ENCODE measurements at regions not wholly inside any gene's neighbourhood (a gene's known extent, or its start where the extent isn't known, plus 50 kb on each side); places are given as distances from the start of the nearest gene placed in this dataset.

- peaks cover 3% of the 10 kb centered on the region for H3K4me1 Mint-ChIP-seq
- Histone ChIP-seq H3K4me1 (ENCODE audit: control insufficient read depth, insufficient read depth, low read length) (no peaks in the 10 kb centered on the region), H3K36me3 (ENCODE audit: control insufficient read depth, insufficient read depth, low read length) (no peaks in the 10 kb centered on the region), H3K27me3 (ENCODE audit: control insufficient read depth, insufficient read depth, low read length, poor library complexity, severe bottlenecking) (no peaks in the 10 kb centered on the region), H3K9ac (ENCODE audit: extremely low read depth, low read length, poor library complexity, severe bottlenecking) (no peak overlapping the region), H3K9me3 (ENCODE audit: control insufficient read depth, low read length) (no peaks in the 10 kb centered on the region), H3K27ac (ENCODE audit: low read depth, low read length) (no peak overlapping the region), H3K4me3 (ENCODE audit: low read length) (no peak overlapping the region)
- H3K9me3 Mint-ChIP-seq = no peaks in the 10 kb centered on the region
- no peak overlapping the region for H3K4me3 Mint-ChIP-seq
- 73 to 84% methylated on average over 2 of the region's 2 CpGs for WGBS, 2 experiments (ENCODE audit: insufficient coverage in 1 of 2, insufficient read length in 1 of 2)
- no peak overlapping the region for H3K27ac Mint-ChIP-seq
- H3K36me3 Mint-ChIP-seq (ENCODE audit: low read depth) = no peaks in the 10 kb centered on the region
- no peak for TF ChIP-seq CTCF (conservative IDR thresholded peaks at IDR 0.05)
- H3K27me3 Mint-ChIP-seq (ENCODE audit: insufficient read depth) = no peaks in the 10 kb centered on the region
- DNase-seq = no peak
Measured at GRCh38 chr4:13701937-13702446, 74.5 kb upstream of the BOD1L1 start.

DNA sequence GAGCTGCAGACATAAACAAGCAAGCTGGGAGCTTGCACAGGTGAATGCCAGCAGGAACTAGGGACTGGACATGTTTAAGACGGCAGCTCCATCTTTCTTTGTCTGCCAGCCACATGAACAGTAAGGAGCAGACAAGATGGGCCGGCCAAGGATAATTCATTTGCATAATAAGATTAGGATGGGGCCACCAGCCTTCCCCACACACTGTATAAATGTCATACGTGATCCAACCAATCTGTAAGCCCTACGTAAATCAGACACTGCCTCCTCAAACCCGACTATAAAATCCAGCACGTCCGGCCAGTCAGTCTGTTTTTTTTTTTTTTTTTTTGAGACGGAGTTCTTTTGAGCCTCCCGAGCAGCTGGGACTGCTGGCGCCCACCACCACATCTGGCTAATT, 75.6 kb upstream of the BOD1L1 start:
- no peak for DNase-seq
- no peaks in the 10 kb centered on the region for H3K27me3 ChIP-seq (ENCODE audit: control insufficient read depth, insufficient read depth, low read length, poor library complexity, severe bottlenecking)
- WGBS, 2 experiments (ENCODE audit: insufficient coverage in 1 of 2, insufficient read length in 1 of 2) = 95% methylated on average over 9 of the region's 10 CpGs; no CpG with 5 or more reads in 1 of the 2 experiments
- Mint-ChIP-seq H3K36me3 (ENCODE audit: low read depth) (no peaks in the 10 kb centered on the region), H3K4me3 (no peak overlapping the region), H3K9me3 (no peaks in the 10 kb centered on the region), H3K4me1 (peaks cover 3% of the 10 kb centered on the region), H3K27me3 (ENCODE audit: insufficient read depth) (no peaks in the 10 kb centered on the region), H3K27ac (no peak overlapping the region)
- H3K4me3 ChIP-seq (ENCODE audit: low read length) = no peak overlapping the region
- H3K27ac ChIP-seq (ENCODE audit: low read depth, low read length) = no peak overlapping the region
- no peaks in the 10 kb centered on the region for H3K36me3 ChIP-seq (ENCODE audit: control insufficient read depth, insufficient read depth, low read length)
- no peaks in the 10 kb centered on the region for H3K9me3 ChIP-seq (ENCODE audit: control insufficient read depth, low read length)
- H3K4me1 ChIP-seq (ENCODE audit: control insufficient read depth, insufficient read depth, low read length) = no peaks in the 10 kb centered on the region
- H3K9ac ChIP-seq (ENCODE audit: extremely low read depth, low read length, poor library complexity, severe bottlenecking) = no peak overlapping the region
- no peak for TF ChIP-seq CTCF (conservative IDR thresholded peaks at IDR 0.05)

- no peak for TF ChIP-seq CTCF (conservative IDR thresholded peaks at IDR 0.05)
- peaks cover 3% of the 10 kb centered on the region for H3K4me1 Mint-ChIP-seq
- Histone ChIP-seq H3K4me1 (ENCODE audit: control insufficient read depth, insufficient read depth, low read length) (no peaks in the 10 kb centered on the region), H3K9ac (ENCODE audit: extremely low read depth, low read length, poor library complexity, severe bottlenecking) (no peak overlapping the region), H3K27ac (ENCODE audit: low read depth, low read length) (no peak overlapping the region), H3K36me3 (ENCODE audit: control insufficient read depth, insufficient read depth, low read length) (no peaks in the 10 kb centered on the region), H3K4me3 (ENCODE audit: low read length) (no peak overlapping the region), H3K9me3 (ENCODE audit: control insufficient read depth, low read length) (no peaks in the 10 kb centered on the region), H3K27me3 (ENCODE audit: control insufficient read depth, insufficient read depth, low read length, poor library complexity, severe bottlenecking) (no peaks in the 10 kb centered on the region)
- no peak overlapping the region for H3K27ac Mint-ChIP-seq
- 91% methylated on average over 2 of the region's 2 CpGs; no CpG with 5 or more reads in 1 of the 2 experiments for WGBS, 2 experiments (ENCODE audit: insufficient coverage in 1 of 2, insufficient read length in 1 of 2)
- H3K4me3 Mint-ChIP-seq = no peak overlapping the region
- no peaks in the 10 kb centered on the region for H3K9me3 Mint-ChIP-seq
- H3K36me3 Mint-ChIP-seq (ENCODE audit: low read depth) = no peaks in the 10 kb centered on the region
- no peak for DNase-seq
- no peaks in the 10 kb centered on the region for H3K27me3 Mint-ChIP-seq (ENCODE audit: insufficient read depth)
Measured at GRCh38 chr4:13704035-13704434, 76.5 kb upstream of the BOD1L1 start.
